Fibroblast of skin of back (primary cell): ENCODE measurements at regions not wholly inside any gene's neighbourhood (a gene's known extent, or its start where the extent isn't known, plus 50 kb on each side); places are given as distances from the start of the nearest gene placed in this dataset.
"Not testable (repeated sequence)": the region's sequence is repeated elsewhere in the genome, so short reads cannot be mapped to it uniquely, and the experiment has no call there.

Experiments
- DNase-seq: peaks from one replicate; pipeline ENCODE4 v3.0.0-alpha.2; 2013

- DNase-seq = not testable (repeated sequence)
Measured at GRCh38 chr7:35152059-35152458, 101.8 kb downstream of the TBX20 start.

DNA sequence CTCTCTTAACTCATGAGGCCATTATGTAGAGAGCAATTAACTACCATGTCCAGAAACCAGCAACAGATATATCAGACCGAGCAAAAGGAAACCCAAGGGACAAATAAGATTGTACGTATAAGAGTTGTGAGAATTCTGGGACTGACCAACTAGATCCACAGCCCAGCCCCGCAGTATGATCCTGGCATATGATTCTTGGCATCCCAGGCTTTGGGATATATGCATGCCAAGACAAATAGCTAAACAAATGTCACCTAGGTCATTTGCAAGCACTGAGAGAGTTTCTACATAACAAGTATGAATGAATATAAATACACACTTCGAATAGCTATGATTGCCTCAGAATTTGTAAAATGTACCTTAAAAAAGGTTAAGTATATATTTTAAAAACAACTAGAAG lies 105.9 kb downstream of the TBX20 start:
- DNase-seq = not testable (repeated sequence)

DNA sequence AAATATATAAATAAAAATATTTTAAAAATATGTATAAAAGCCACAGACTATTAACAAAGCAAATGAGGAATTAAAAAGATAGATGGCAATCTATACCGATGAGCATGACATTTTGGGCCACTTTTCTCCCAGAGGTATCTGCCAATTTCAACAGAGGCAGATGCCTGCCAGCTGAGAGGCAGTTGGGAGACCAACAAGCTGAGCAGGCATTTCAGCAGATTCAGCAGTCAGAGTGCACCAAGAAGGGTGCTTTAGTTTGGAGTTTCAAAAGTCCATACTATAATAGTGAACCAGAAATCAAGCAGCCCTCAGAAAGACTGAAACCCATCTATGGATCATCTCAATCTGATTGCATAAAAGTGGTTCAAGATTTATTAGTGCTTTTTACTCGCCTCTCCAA lies 104.8 kb upstream of the DPY19L1 start:
- DNase-seq = not testable (repeated sequence)

DNA sequence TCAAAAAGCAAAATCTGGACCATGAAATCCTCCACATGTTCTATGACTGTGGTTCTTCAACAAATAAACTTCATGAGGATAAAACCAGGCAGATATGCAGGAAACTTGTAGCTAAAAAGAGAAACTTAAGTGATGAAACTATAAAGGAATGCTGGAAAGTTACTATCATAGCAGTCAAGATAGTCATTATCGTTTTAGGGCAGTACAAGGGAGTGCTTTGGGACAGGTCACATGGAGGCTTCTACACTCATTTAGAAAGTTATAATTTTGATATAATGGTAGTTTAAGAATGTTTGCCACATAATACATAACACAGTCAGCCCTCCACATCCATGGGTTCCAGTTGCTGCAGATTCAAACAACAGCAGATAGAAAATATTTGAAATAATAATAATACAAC lies 102.0 kb upstream of the DPY19L1 start:
- DNase-seq = peak; percentile 35

DNA sequence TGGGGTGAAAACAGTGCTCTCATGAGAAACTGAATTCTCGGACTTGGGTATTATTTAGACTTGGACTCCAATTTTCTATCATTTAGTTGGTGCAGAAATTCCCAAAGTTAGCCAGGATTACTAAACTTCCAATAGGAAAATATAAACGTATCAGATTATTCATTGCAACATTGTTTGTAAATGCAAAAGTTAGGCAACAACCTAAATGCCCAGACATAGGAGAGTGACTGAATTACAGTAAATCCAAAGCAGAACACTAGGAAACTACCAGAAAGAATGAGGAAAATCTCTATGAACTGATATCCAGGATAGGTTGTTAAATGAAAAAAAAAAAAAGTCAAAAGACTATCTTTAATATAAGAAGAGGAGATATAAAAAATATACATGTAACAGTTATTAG lies 96.2 kb upstream of the DPY19L1 start:
- DNase-seq = not testable (repeated sequence)

DNA sequence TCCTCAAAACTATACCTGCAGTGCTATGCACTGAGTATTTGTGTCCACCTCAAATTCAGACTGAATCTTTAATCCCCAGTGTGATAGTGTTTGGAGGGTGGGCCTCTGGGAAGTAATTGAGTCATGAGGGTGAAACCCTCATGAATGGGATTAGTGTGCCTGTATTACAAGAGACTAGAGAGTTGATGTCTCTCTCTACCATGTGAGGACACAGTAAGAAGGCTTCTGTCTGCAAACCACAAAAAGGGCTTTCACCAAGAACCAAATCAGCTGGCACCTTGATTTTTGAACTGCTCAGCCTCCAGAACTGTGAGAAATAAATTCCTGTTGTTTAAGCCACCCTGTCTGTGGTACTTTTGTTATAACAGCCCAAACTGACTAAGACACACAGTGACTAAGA lies 95.7 kb upstream of the DPY19L1 start:
- DNase-seq = not testable (repeated sequence)

DNA sequence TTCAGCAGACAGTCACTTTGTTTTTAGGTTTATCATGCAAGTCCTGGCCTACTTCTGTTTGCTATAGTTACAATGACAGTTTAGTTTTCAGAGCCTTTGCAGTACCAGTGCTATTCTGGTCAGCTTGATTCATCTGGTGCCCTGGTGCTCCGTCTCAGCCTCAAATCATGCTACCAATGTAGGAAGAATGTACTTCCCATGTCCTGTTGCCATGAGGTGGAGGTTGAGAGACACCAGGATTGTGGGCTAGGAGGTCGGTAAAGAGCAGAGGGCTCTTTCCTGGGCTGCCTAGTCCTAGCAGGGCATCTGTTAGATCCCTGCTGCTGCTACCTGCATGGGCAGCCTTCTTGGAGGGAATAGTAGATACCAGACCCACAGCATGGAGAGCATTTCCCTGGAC lies 91.4 kb upstream of the DPY19L1 start:
- DNase-seq = not testable (repeated sequence)

- peak; percentile 2 for DNase-seq
Measured at GRCh38 chr7:35118526-35118925, 81.2 kb upstream of the DPY19L1 start.

DNA sequence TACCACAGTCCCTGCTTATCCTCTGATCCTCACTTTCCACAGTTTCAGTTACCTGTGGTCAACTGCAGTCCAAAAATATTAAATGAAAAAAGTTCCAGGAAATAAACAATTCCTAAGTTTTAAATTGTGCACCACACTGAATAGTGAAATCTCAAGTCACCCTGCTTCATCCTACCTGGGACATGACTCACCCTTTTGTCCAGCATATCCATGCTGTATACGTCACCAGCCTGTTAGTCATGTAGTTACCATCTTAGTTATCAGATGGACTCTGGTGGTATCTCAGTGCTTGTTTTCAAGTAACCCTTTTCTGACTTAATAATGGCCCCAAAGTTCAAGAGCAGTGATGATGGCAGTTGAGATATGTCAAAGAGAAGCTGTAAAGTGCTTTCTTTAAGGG lies 69.4 kb upstream of the DPY19L1 start:
- not testable (repeated sequence) for DNase-seq

GRCh38 chr7:35105511-35105910 lies 68.2 kb upstream of the DPY19L1 start:
- DNase-seq = not testable (repeated sequence)

GRCh38 chr7:35102845-35103244 lies 65.6 kb upstream of the DPY19L1 start:
- not testable (repeated sequence) for DNase-seq

- DNase-seq = not testable (repeated sequence)
Measured at GRCh38 chr7:35092961-35093360, 55.7 kb upstream of the DPY19L1 start.
